ENCODE measurements at regions not wholly inside any gene's neighbourhood (a gene's known extent, or its start where the extent isn't known, plus 50 kb on each side); places are given as distances from the start of the nearest gene placed in this dataset.

DNA sequence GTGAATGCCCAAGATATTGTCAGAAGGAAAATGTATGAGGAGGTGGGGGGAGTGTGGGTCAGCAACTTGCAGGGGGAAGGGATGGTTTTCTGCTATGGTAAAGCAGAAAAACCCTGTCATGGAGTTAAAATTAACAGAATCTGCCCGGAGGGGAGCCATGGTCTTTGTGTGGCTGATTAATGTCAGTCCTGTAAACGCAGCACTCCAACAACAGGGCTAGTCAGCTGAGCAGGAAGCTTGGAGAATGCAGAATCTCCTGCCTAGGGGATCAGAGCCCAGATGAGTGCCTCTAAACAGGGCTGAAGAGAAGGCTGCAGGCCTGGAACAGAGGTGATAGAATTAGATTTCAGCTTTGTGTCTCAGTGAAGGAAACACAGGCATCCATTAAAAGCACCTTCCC, 140.9 kb upstream of the MTNR1B start:
- TF ChIP-seq, protein P1, sequence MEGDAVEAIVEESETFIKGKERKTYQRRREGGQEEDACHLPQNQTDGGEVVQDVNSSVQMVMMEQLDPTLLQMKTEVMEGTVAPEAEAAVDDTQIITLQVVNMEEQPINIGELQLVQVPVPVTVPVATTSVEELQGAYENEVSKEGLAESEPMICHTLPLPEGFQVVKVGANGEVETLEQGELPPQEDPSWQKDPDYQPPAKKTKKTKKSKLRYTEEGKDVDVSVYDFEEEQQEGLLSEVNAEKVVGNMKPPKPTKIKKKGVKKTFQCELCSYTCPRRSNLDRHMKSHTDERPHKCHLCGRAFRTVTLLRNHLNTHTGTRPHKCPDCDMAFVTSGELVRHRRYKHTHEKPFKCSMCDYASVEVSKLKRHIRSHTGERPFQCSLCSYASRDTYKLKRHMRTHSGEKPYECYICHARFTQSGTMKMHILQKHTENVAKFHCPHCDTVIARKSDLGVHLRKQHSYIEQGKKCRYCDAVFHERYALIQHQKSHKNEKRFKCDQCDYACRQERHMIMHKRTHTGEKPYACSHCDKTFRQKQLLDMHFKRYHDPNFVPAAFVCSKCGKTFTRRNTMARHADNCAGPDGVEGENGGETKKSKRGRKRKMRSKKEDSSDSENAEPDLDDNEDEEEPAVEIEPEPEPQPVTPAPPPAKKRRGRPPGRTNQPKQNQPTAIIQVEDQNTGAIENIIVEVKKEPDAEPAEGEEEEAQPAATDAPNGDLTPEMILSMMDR (IDR thresholded peaks at IDR 0.05): no peak
- TF ChIP-seq POLR2A (IDR thresholded peaks at IDR 0.05): no peak

Data from heart left ventricle (tissue), 13 donors.